ENCODE measurements at regions not wholly inside any gene's neighbourhood (a gene's known extent, or its start where the extent isn't known, plus 50 kb on each side); places are given as distances from the start of the nearest gene placed in this dataset.

DNA sequence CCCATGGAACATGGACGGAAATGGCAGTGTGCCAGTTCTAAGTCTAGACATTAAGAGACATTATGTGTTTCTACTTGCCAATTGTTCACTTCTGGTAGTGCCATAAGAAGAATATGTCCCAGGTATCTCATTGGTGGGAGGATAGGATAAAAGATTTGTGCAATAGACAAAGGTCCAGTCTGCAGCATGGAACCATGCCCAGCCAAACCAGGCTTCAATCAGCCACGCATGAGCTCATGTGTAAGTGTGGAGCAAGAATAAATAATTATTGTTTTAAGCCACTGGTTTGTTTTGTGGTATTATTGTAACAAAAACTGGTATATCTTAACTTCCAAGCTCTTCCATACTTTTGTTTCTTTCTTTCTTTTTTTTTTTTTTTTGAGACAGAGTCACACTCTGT, 153.6 kb upstream of the CTTNBP2 start:
- DNase-seq, result no peak

DNA sequence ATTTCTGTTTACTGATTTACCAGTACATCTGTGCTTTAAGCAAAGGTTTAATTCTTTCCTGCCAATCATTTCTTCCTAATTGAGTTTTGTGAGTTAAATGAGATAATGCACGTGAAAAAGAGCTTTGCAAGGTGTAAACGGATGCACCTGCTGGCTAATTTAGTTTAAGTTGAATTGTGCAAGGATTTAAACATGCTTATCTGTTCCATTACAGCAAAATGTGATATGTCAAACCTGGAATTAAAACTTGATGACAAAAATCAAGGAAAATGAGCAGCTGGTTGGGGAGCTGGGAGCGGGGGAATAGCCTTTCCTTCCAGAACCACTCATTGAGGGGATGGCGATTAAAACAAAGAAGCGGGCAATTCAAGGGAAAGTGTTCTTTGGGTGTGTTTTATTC, 155.0 kb upstream of the CTTNBP2 start:
- no peak for DNase-seq

DNA sequence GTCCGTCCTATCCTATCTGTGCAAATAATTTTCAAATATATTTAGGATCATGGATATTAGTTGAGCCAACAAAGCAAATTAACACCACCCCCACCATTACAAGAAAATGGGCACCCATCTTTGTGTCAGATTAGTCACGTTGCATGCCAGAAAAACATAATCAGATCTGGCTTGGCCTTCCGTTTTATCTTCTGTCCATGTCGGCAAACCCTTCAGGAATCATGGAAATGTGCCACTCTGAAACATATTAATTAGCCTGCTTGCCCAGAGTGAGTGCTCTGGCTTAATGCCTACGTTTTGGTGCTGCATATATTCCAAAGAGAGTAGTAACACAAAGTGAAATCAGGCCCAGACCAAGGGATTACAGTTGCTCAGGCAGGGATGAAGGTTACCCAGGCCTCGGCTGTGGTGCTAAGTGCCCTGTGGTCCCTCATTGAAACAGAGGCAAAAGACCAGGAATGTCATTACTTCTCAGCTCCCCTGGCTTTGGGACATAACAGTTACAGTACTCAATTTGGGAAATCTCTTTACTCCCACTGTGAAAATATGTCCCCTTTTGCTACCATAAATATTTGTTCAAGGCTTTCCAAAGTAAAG, 154.0 kb upstream of the LSM8 start:
- DNase-seq, result no peak

DNA sequence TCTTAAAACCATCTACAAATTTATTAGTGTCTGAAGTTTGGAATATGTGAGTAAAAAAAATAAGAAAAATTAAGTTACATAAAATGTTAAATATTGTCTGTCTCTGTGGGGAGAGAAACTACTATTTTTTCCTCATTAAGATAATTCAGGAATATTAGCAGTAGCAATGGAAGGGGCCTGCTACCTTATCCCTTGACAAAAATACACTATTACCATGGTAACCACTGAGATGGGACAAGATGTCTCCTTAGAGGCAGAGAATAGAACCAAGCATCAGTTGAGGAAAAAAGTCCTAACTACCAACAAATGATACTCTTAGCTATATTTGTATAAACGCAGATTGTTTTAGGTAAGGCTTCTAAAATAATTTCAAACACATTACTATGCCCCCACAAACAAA, 150.7 kb upstream of the LSM8 start:
- DNase-seq, result no peak

DNA sequence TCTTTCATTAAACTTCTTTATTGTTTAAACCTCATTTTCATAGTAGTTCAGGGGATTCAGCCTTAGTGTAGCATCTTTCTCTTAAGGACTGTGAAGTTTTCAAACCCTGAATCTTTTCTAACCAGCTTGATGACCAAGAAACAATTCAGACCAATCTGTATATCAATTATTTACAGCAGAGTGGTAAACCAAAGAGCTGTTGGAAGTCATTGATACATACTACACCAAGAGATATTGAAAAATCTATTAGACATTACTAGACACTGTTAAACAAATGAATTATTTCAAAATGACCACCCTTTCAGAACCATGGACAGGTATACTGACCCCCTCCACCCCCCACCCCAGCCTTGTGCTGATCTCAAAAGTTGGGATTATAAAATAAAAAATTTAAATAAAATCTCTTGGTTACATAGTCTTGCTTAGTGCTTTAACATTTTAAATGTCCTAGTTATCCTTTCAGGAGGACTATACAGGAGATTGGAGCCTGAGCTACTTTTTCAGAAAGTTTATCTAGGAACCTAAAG, 143.9 kb upstream of the LSM8 start:
- DNase-seq, result no peak

DNA sequence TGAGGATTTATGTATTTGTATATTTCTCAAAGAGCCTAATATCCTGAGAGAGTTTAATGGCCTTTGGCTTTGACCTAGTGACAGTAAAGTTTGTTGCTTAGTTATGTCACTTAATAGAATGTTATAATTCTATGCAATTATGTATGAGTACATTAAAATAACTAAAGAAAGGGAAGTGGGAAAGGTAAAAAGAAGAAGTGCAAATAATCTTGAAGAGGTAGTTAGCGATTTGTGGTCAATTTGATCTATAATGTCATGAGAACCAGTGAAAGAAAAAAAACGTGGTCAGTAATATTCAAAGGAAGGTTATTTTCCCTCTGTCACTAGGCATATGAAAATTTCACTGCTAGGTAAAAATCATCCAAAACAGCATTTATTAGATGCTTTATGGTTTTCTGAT, 143.4 kb upstream of the LSM8 start:
- DNase-seq, result no peak

DNA sequence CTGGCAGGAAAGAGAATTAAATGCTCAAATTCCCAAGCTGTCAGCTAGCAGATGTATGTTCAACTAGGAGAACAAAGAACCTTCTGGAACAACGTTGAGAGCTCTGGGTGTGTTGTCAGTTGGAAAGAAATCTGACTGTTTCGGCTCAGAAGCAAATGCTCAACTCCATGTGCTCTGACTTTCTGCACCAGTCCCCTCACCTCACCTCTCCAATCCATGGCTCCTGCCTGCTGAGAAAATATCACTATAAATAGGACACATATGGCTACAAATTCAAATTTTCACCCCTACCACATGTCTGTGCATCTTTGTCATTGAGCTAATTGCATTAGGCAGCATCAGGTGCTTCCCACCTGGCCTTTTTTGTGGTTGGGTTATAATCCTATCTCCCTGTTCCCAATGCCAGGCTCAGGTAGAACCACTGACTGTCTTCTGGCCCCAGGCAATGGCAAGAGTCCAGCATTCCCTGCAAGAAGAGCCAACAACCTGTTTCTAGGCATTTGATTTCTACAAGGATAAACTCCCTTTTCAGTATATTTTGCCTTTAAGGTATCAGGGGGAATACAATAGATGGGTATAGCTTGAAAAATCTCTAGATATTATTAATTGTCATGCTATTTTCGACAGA, 142.6 kb upstream of the LSM8 start:
- no peak for DNase-seq

DNA sequence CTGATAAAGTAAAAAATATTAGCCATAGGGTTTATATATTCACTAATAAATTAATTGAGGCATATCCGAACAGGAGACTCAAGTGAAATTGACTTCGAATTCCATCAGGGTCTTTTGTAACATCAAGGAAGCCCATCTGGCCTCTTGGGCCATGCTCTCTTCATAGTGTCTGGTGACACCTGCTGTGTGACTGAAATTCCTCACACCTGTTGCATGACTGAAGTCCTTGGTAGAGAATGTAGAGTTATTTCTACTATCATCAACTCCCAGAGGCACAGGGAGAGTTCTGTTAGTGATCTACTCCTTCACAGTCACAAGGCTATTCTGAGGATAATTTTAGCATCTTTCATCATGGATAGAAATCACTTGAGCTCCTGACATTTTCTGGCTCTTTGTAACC, 138.3 kb upstream of the LSM8 start:
- peak in 2 of 4 experiments; percentile 2 to 3 for DNase-seq

DNA sequence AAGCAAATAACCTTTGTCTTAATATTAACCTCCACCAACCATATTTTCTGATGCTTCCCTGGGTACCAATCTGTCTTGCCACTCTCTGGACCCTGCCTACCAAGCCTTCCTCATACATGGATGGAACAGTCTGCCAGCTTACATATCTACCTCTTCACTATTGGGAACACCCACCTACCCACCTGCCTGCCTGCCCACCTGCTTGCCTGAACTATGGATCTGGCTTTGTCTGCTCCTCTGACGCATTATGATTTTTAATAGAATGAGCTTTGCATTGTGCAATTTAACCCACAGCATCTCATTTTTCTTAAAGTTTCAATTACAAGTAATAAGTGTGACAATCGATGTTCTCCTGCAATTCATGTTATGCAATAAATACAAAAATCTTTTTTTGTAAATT, 137.9 kb upstream of the LSM8 start:
- no peak for DNase-seq

DNA sequence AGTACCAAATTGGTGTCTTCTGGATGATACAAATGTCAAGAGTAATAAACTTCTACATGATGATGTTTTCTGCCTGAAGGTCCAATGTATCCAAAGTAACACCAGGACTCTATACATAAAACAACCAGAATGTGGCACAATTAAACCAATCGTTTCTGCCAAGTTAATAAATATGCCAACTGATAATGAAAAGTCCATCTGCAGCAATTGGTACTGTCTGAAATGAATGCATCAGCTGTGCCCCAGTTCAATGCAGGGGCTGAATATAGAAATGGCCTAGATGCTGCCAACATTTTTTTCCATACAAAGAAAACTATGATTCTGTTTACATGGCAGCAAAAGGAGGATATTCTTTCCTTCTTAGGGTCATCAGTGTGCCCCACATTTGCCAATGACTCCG, 137.2 kb upstream of the LSM8 start:
- no peak for DNase-seq

DNA sequence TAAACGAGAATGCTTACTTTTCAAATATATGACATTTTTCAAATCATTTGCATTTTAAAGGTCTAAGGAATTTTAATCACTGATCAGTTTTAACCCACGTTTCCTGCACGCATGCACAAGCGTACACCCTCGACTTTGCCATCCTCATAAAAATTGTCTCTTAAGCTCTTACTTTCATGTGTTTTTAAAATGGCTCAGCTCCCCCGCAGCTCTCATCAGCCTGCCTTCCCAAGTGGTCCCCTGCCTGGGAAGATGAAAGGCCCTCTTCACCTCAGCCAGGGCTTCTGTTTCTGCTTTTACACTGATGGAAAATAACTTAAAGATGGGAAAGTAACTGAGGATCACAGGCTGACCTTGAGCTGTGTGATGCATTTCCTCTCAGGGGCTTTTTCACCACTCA, 131.6 kb upstream of the LSM8 start:
- DNase-seq, result no peak

DNA sequence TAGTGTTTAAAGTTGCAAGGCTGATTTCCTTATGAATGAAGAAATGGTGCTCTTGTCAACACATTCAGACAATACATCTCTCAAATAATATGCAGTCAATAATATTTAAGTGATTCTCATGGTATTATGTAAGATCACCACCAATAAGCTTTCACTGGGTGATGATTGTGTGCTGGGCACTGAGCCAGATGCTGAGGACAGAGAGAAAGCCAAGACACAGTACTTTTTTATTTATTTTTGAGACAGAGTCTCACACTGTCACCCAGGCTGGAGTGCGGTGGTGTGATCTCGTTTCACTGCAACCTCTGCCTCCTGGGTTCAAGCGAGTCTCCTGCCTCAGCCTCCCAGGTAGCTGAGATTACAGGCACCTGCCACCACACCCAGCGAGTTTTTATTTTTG, 130.6 kb upstream of the LSM8 start:
- DNase-seq, result no peak

DNA sequence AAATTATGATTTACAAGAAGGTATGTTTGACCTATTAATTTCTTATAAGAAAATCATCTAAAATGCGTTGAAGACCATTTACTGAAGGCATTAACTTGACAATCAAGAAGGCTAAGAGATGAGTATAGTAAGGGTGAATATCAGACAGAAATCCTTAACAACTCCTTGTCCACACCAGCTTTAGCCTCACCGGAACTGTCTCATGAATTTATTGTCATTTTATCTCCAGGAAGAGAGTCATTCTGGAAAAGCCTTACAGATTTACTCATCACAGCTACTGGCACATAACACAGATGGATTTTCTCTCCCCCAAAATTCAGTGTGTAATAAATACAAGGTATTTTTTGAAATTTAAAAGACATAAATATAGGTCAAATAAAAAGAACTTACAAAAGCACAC, 129.4 kb upstream of the LSM8 start:
- DNase-seq, result no peak

DNA sequence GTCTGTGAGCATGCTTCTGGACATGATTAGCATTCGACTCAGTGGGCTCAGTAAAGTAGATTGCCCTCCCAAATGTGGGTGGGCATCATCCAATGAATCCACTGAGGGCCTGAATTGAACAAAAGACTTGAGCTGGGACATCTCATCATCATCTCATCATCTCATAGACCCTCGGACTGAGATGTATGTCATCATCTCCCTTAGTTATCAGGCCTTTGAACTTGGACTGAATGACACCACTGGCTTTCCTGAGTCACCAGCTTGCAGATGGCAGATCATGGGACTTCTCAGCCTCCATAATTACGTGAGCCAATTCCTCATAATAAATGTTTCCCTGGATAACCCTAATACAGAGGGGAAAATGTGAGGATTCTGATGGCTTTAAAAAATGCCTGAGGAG, 128.3 kb upstream of the LSM8 start:
- no peak for DNase-seq

DNA sequence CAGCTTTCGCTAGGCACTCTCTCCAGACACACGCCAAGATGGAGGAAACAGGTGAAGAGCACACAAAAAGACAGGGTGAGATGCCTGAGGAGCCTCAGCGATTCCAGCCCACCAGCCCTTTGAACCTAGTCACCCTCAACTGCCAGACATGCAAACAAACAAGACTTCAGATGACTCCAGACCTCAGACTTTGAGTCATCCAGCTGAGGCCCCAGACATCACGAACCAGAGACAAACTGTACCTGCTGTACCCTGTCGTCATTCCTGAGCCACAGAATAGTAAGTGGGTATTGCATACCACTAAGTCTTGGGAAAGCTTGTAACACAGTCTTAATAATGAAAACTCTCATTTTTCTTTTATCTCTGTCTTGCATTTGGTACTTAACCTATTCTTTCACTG, 126.6 kb upstream of the LSM8 start:
- DNase-seq, result no peak

DNA sequence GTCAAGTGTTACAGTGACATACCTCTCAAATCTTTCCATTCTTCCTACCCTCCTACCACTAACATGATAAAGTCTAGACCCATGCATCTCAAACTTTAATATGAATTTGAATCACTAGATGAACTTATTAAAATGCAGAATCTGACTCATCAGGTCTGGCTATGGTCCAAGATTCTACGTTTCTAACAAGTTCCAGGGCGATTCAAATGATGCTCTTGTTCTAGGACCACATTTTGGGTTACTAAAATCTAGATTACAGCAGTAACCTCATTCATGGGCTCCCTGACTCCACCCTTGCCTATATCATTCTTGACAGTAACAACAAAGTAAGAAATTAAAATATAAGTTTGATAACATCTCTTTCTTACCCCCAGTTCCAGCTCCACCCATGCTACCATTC, 124.8 kb upstream of the LSM8 start:
- no peak for DNase-seq

DNA sequence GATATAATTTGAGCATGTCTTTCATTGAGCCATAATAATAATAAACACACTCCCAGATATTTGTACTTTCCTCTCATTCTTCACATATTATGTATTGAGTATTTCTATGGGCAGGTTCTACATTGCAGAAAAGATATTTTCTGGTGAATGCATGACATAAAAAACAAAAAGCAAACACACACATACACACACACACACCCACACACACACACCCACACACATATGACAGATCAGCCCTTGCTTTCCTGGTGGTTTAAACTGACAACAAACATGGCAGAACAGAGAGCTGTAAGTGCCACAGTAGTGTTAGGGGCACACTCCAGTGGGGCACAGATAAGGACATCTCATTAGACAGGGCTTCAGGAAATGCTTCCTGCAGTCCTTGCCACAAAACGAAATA, 123.3 kb upstream of the LSM8 start:
- DNase-seq, result no peak

DNA sequence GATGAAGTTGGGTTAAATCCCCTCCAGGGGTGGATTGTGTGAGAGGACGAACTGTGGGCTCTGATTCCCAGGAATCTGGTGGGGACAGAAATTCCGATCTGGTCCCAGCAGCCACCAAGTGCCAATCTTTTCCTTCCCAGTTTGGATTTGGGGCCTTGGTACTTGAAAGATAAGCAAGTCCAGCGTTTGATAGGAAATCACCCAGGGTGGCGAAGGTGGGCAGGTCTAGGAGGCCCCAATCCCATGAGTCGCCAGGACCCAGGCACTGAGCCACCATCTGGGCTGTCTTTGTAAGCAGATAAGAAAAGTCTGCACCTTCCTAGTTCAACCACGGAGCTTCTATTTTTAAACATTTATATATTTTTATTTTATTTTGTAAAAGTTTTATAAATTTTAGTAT, 122.6 kb upstream of the LSM8 start:
- no peak for DNase-seq

DNA sequence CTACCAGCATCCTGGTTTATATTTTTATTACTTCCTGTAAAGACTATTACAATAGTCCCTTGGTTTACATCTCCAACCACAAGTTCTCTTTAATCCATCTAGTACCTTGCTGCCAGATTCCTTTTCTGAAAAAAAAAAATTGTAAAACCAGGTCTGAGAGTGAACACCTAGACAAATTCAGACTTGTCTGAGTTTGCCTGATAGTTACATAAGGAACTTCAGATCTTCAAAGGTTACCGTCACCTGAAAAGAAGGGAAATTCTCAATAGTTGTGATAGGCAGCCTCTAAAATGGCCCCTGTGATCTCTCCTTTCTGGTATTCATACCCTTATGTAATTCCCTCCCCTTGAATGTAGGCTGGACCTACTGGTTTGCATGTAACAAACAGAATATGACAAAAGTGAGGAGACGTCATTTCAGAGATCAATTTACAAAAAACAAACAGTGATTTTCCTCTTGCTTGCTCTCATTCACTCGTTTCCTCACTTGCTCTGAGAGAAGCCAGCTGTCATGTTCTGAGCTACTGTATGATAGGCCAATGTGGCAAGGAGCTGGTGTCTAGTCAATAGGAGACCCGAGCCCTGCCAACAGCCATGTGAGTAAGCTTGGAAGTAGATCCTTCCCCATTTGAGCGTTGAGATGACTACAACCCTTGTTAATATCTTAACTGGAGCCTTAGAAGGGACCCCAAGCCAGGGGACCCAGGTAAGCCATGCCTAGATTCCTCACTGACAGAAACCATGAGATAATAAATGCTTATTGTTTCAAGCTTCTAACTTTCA, 110.9 kb upstream of the LSM8 start:
- DNase-seq, result no peak

DNA sequence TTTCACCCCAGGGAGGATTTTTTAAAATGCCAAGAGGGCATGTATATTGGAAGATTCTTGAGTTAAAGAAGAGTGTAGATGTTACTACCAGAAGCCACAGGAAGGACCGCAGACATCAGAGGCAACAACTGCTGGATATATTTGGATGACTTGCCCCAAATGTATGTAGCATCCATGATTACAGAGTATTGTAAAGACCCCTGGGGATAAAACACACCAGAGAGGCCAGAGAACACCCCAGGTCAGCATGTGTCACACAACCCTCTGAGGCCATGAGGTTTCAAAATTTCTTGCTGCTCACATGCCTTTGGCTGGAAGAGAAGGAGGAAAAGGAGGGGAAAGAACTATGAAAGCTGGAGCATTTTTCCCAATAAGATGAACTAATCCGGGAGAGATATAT, 108.0 kb upstream of the LSM8 start:
- DNase-seq, result no peak

DNA sequence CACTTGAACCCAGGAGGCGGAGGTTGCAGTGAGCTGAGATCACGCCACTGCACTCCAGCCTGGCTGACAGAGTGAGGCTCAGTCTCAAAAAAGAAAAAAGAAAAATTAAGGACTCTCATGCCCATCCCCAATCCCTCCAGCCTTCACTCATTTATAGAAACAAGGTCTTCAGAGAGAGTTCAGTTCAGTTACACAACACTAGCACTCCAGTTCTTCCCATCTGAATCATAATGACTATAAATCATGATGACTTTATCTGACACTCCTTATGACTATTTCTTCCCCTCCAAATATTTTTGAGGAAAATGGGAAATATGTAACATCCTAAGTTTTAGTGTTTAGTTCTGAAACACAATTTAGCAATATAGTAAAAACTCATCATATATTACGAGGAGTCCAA, 107.4 kb upstream of the LSM8 start:
- DNase-seq, result no peak

DNA sequence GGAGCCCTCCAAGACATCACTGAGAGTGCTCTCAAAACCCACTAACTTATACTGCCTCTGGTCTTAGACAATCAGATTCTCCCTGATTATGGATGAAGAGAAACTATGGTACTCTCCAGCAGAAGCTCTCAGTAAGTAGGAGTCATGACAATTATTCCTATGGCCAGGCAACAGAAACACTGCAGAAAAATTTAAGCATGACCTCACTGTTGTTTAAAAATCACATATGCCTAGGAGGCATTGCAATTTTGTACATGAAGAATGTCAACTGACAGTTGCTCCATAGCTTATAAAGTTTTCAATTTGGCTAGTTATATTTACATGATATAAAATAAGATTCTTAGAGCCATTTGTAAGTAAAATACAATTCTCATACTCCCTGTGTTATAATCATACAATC, 105.9 kb upstream of the LSM8 start:
- no peak for DNase-seq

DNA sequence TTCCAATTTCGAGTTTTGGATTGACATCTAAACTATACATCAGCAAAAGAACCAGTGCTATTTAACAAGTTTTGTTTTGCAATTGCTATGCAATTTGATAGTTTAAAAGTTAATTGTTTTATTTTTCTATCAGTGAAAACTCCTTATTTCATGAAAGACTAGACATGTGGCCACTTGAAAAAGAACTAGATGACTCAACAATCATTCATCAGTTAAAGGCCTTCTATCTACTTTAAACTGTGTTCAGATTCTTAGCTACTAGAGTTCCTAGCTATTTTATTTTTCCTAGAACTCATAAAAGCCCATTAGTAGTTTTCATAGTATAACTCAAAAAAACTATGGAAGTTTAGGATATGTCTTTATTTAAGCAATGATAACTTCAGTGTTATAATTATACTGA, 104.6 kb upstream of the LSM8 start:
- no peak for DNase-seq

DNA sequence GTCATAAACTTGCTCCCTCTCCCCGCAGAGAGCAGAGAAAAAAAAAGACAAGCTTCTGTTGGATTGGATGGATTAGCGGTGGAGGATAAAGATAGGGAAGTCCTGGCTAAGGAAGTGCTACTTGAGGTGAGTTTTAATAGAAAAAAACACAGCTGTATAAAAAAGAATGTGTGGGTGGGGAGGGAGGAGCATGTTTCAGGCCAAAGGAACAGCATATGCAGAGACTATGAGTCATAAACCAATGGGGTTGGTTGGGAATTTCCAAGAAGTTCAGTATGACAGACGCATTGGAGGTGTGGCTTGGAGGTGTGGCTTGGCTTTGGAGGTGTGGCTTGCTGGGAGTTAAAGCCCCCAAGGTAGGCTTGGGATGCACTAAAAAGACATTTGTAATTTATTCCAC, 103.0 kb upstream of the LSM8 start:
- peak; percentile 2 to 41 (median 21) for DNase-seq
